ENCODE measurements at regions not wholly inside any gene's neighbourhood (a gene's known extent, or its start where the extent isn't known, plus 50 kb on each side); places are given as distances from the start of the nearest gene placed in this dataset.

DNA sequence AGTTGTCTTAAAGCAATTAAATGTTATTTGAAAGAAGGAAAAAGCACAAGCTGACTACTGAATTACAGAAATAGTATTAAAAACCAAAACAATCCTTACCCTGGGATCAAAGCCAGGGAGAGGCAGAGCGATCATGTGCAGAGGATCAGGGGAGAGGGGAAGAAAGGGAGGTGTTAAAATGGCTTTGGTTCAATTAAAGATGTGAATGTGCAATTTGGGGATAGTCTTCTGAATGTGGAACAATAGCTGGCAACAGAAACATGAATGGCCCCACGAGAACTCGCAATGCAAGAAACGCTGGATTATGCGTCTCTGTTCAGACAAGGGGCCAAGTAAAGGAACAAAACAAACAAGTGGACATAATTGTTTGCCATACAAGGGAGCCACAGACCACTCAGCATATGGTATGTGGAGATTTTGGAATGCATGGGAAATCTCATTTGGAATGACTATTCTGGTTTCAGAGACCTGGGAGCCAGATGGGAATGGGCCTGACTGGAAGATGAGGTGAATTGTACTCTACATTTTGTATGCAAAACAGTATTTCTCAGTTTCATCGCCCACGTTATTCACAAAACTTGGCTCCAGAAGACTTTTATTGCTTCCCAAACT, 155.4 kb downstream of the SLC4A3 start:
- no peak for TF ChIP-seq CTCF (IDR thresholded peaks at IDR 0.05)
- no peak for TF ChIP-seq POLR2A (IDR thresholded peaks at IDR 0.05)

Measured in thyroid gland (tissue), 4 donors.